HEK293T (cell line): ENCODE measurements at regions not wholly inside any gene's neighbourhood (a gene's known extent, or its start where the extent isn't known, plus 50 kb on each side); places are given as distances from the start of the nearest gene placed in this dataset.
A peak's percentile ranks its signal among the peaks of the same experiment; 100 is the strongest.

ENCODE experiments used
- CTCF ChIA-PET: fragments of 350-600 bp; formaldehyde crosslinking; extraction: SDS; loops from one replicate; lab custom pipeline; 2021; ENCODE audit warnings: antibody characterized with exemption, inconsistent platforms; lab: Yijun Ruan, JAX
- POLR2A ChIA-PET: fragments of 350-600 bp; formaldehyde crosslinking; extraction: SDS; loops from one replicate; lab custom pipeline; 2020; ENCODE audit warnings: antibody characterized with exemption, inconsistent platforms; lab: Yijun Ruan, JAX
- DNase-seq: peaks from one replicate; pipeline ENCODE4 v3.0.0; 2012; ENCODE audit warnings: mixed read lengths; ENCODE audit errors: extremely low spot score
- ARNT ChIP-seq: fragments of 450-650 bp; IDR thresholded peaks from 2 replicates; pipeline ENCODE4 v1.6.1; 2017; ENCODE audit warnings: mild to moderate bottlenecking
- BHLHE40 ChIP-seq: fragments of 450-650 bp; IDR thresholded peaks from 2 replicates; pipeline ENCODE4 v1.6.1; 2016; ENCODE audit warnings: mild to moderate bottlenecking, moderate library complexity, borderline replicate concordance
- CTBP1 ChIP-seq: fragments of 450-650 bp; IDR thresholded peaks from 2 replicates; pipeline ENCODE4 v1.6.1; 2016; ENCODE audit warnings: borderline replicate concordance
- ELF4 ChIP-seq: fragments of 450-650 bp; IDR thresholded peaks from 2 replicates; pipeline ENCODE4 v1.6.1; 2017; ENCODE audit warnings: antibody characterized with exemption
- FOXA1 ChIP-seq: fragments of 450-650 bp; IDR thresholded peaks from 2 replicates; pipeline ENCODE4 v1.6.1; 2016; ENCODE audit warnings: mild to moderate bottlenecking
- FOXK2 ChIP-seq: fragments of 450-650 bp; IDR thresholded peaks from 2 replicates; pipeline ENCODE4 v1.6.1; 2016; ENCODE audit warnings: mild to moderate bottlenecking
- FOXM1 ChIP-seq: fragments of 450-650 bp; IDR thresholded peaks from 2 replicates; pipeline ENCODE4 v1.6.1; 2017; ENCODE audit warnings: mild to moderate bottlenecking, borderline replicate concordance
- HDGF ChIP-seq: fragments of 450-650 bp; IDR thresholded peaks from 2 replicates; pipeline ENCODE4 v1.6.1; 2017; ENCODE audit warnings: antibody characterized with exemption, borderline replicate concordance
- L3MBTL2 ChIP-seq: fragments of 450-650 bp; conservative IDR thresholded peaks from 2 replicates; pipeline ENCODE4 v1.6.1; 2016; ENCODE audit warnings: mild to moderate bottlenecking
- LEF1 ChIP-seq: fragments of 450-650 bp; IDR thresholded peaks from 2 replicates; pipeline ENCODE4 v1.6.1; 2017; ENCODE audit warnings: mild to moderate bottlenecking, borderline replicate concordance
- NFRKB ChIP-seq: fragments of 450-650 bp; IDR thresholded peaks from 2 replicates; pipeline ENCODE4 v1.6.1; 2016; ENCODE audit warnings: mild to moderate bottlenecking, moderate library complexity
- SP1 ChIP-seq: fragments of 450-650 bp; IDR thresholded peaks from 2 replicates; pipeline ENCODE4 v1.6.1; 2017
- SUZ12 ChIP-seq: fragments of 450-650 bp; IDR thresholded peaks from 2 replicates; pipeline ENCODE4 v1.6.1; 2016; ENCODE audit warnings: mild to moderate bottlenecking
- TARDBP ChIP-seq: fragments of 450-650 bp; IDR thresholded peaks from 2 replicates; pipeline ENCODE4 v1.6.1; 2016
- ZNF384 ChIP-seq: fragments of 450-650 bp; IDR thresholded peaks from 2 replicates; pipeline ENCODE4 v1.6.1; 2016
- TF ChIP-seq, protein P1 (sequence below): fragments of 450-650 bp; IDR thresholded peaks from 2 replicates; pipeline ENCODE4 v1.6.1; 2016

DNA sequence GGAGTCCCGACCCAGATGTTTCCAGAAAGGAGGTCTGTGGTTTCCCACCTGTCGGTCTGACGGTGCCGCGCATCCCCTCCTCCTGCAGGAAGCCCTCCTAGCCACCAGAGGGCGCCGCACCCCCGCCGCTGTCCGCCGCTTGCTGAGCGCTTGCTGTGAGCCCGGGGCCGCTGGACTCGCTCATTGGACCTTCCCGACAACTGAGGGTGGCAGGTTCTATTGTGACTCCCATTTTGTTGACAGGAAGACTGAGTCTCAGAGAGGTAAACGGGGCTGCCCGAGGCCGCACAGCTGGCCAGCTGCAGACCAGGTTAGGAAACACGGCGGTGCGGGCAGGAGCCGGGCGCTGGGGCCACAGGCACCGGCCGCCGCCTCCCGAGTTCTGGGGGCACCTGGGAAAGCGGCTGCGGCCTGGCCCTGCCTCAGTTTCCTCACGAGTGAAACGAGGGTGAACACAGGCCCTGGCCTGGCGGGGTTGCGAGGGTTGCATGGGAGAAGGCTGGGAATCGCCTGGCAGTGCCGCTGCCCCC, 191.1 kb upstream of the CIBAR2 start:
- DNase-seq = peak; percentile 84
- POLR2A ChIA-PET = no interaction called here
- CTCF ChIA-PET = no interaction called here
- no peak for TF ChIP-seq BHLHE40
- no peak for TF ChIP-seq SP1
- TF ChIP-seq SUZ12 = no peak
- TF ChIP-seq FOXM1 = no peak
- no peak for TF ChIP-seq ARNT
- TF ChIP-seq CTBP1 = no peak; the same call in 1 of the 2 replicates
- no peak for TF ChIP-seq FOXA1
- no peak for TF ChIP-seq HDGF
- TF ChIP-seq FOXK2 = no peak
- TF ChIP-seq, protein P1, sequence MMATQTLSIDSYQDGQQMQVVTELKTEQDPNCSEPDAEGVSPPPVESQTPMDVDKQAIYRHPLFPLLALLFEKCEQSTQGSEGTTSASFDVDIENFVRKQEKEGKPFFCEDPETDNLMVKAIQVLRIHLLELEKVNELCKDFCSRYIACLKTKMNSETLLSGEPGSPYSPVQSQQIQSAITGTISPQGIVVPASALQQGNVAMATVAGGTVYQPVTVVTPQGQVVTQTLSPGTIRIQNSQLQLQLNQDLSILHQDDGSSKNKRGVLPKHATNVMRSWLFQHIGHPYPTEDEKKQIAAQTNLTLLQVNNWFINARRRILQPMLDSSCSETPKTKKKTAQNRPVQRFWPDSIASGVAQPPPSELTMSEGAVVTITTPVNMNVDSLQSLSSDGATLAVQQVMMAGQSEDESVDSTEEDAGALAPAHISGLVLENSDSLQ = no peak
- TF ChIP-seq NFRKB = no peak
- TF ChIP-seq ZNF384 = no peak
- no peak for TF ChIP-seq L3MBTL2
- no peak for TF ChIP-seq ELF4

GRCh38 chr16:85304337-85304736, 192.1 kb upstream of the CIBAR2 start:
- TF ChIP-seq ELF4 (no peak), ARNT (no peak), TARDBP (no peak), ZNF384 (no peak), SP1 (no peak), SUZ12 (no peak), NFRKB (no peak), BHLHE40 (no peak), FOXK2 (no peak), FOXM1 (no peak), HDGF (no peak), L3MBTL2 (no peak), LEF1 (no peak), FOXA1 (no peak), CTBP1 (no peak)
- TF ChIP-seq, protein P1 = no peak
- ChIA-PET CTCF (no interaction called here), POLR2A (no interaction called here)
- DNase-seq = no peak

GRCh38 chr16:85306071-85306792, 194.0 kb upstream of the CIBAR2 start:
- DNase-seq = no peak
- ChIA-PET CTCF (interaction anchor here (0.7 to 3.3 kb wide), 2 partner anchors 9 to 420 kb away, joined by 3 to 9 read pairs; no protein-coding TSS in a partner anchor), POLR2A (no interaction called here)
- TF ChIP-seq FOXA1 (no peak), FOXM1 (no peak), CTBP1 (no peak), L3MBTL2 (no peak), FOXK2 (no peak), ARNT (no peak), SUZ12 (no peak), ZNF384 (no peak), HDGF (no peak), BHLHE40 (no peak), NFRKB (no peak), LEF1 (no peak), SP1 (no peak), TARDBP (no peak), ELF4 (no peak)
- TF ChIP-seq, protein P1 = no peak

DNA sequence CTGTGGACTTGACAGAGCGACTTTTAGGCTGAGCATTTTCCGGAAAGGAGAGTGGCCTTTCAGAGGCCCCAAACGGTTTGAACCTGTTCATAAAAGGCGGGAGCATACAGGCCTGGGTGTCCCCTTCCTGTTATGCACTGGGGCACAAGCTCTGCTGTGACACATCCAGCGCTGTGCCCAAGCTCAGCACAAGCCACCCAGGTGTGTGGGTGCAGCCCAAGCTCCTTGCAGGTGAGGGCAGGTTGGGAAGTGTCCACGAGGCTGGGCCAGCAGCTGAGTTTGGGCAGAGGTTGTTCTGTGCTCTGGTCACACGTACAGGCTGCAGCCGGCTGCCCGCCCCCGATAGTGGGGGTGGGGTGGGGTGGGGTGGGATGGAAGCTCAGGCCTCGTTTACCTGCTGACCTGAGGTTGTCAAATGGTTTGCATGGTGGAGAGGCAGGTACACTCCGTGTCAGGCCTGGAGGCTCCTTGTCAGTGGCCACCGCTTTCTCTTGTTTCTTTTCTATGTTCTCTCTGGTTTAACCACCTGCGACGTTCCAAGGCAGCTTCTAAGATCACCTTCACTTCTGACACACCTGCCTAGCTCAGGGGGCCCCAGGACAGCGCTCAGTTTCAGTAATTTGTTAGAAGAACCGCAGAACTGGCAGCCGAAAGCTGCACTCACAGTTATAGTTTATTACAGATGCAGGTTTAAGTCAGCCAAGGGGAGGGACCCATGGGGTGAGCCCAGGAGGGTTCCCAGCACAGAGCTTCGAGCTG, 194.7 kb upstream of the CIBAR2 start:
- TF ChIP-seq ZNF384 (no peak), HDGF (no peak), BHLHE40 (no peak), L3MBTL2 (no peak), TARDBP (no peak), SP1 (no peak)
- TF ChIP-seq, protein P1 = no peak
- ChIA-PET CTCF (interaction anchor here (3.3 kb wide), 1 partner anchor 10 kb away, joined by 9 read pairs; no protein-coding TSS in a partner anchor), POLR2A (no interaction called here)
- no peak for DNase-seq
